Neural cell (in vitro differentiated cells): ENCODE measurements at regions not wholly inside any gene's neighbourhood (a gene's known extent, or its start where the extent isn't known, plus 50 kb on each side); places are given as distances from the start of the nearest gene placed in this dataset.

Source experiments
- EP300 ChIP-seq: fragments of 450-650 bp; conservative IDR thresholded peaks from 2 replicates; pipeline ENCODE4 v1.6.1; 2014; ENCODE audit warnings: antibody characterized with exemption, mild to moderate bottlenecking, moderate library complexity; ENCODE audit not compliant: poor library complexity, severe bottlenecking
- EZH2 ChIP-seq: fragments of 200-600, 300-800 bp; shearing (Covaris generic), sonication (generic); IDR thresholded peaks from 2 replicates; pipeline ENCODE4 v1.6.1; 2014; ENCODE audit warnings: antibody characterized with exemption, low read length, borderline replicate concordance, mild to moderate bottlenecking; ENCODE audit not compliant: insufficient read depth, poor library complexity, severe bottlenecking
- MXI1 ChIP-seq: fragments of 450-650 bp; conservative IDR thresholded peaks from 2 replicates; pipeline ENCODE4 v1.6.1; 2014; ENCODE audit warnings: antibody characterized with exemption, mild to moderate bottlenecking; ENCODE audit not compliant: poor library complexity, severe bottlenecking
- POLR2AphosphoS5 ChIP-seq: IDR thresholded peaks from 2 replicates; pipeline ENCODE4 v1.6.1; 2012
- RAD21 ChIP-seq: fragments of 450-650 bp; conservative IDR thresholded peaks from 2 replicates; pipeline ENCODE4 v1.6.1; 2014; ENCODE audit warnings: antibody characterized with exemption, mild to moderate bottlenecking, moderate library complexity
- REST ChIP-seq: IDR thresholded peaks from 2 replicates; pipeline ENCODE4 v1.6.1; 2012; ENCODE audit warnings: borderline replicate concordance
- SMC3 ChIP-seq: fragments of 450-650 bp; conservative IDR thresholded peaks from 2 replicates; pipeline ENCODE4 v1.6.1; 2014; ENCODE audit warnings: antibody characterized with exemption, mild to moderate bottlenecking, moderate library complexity; ENCODE audit not compliant: poor library complexity
- TAF1 ChIP-seq: IDR thresholded peaks from 2 replicates; pipeline ENCODE4 v1.6.1; 2012; ENCODE audit warnings: low read depth
- TF ChIP-seq, protein P1 (sequence below): fragments of 450-650 bp; IDR thresholded peaks from 2 replicates; pipeline ENCODE4 v1.5.1; 2014; ENCODE audit warnings: antibody characterized with exemption, mild to moderate bottlenecking, moderate library complexity; ENCODE audit not compliant: poor library complexity, severe bottlenecking

GRCh38 chr22:47282851-47283250 is 520.4 kb downstream of the TBC1D22A start:
- TF ChIP-seq, protein P1, sequence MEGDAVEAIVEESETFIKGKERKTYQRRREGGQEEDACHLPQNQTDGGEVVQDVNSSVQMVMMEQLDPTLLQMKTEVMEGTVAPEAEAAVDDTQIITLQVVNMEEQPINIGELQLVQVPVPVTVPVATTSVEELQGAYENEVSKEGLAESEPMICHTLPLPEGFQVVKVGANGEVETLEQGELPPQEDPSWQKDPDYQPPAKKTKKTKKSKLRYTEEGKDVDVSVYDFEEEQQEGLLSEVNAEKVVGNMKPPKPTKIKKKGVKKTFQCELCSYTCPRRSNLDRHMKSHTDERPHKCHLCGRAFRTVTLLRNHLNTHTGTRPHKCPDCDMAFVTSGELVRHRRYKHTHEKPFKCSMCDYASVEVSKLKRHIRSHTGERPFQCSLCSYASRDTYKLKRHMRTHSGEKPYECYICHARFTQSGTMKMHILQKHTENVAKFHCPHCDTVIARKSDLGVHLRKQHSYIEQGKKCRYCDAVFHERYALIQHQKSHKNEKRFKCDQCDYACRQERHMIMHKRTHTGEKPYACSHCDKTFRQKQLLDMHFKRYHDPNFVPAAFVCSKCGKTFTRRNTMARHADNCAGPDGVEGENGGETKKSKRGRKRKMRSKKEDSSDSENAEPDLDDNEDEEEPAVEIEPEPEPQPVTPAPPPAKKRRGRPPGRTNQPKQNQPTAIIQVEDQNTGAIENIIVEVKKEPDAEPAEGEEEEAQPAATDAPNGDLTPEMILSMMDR: no peak
- TF ChIP-seq EZH2: no peak
- no peak for TF ChIP-seq EP300
- no peak for TF ChIP-seq RAD21
- no peak for TF ChIP-seq TAF1
- TF ChIP-seq POLR2AphosphoS5: no peak
- TF ChIP-seq SMC3: no peak
- TF ChIP-seq REST: no peak
- TF ChIP-seq MXI1: no peak
